ENCODE measurements at regions not wholly inside any gene's neighbourhood (a gene's known extent, or its start where the extent isn't known, plus 50 kb on each side); places are given as distances from the start of the nearest gene placed in this dataset.

DNA sequence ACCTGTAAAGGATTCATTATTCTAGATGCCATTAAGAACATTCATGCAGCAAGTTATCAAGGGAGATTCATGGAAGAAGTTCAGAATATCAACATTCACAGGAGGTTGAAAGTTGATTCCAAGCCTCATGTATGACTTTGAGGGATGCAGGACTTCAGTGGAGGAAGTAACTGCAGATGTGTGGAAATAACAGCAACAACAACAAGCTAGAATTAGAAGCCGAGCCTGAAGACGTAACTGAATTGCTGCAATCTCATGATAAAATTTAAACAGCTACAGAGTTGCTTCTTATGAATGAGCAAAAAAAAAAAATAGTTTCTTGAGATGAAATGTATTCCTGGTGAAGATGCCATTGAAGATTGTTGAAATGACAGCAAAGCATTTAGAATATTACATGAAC, 73.3 kb upstream of the NXT1 start:
- TF ChIP-seq POLR2A (IDR thresholded peaks at IDR 0.05), result no peak
- TF ChIP-seq CTCF (IDR thresholded peaks at IDR 0.05), result no peak

Data from right lobe of liver (tissue), 4 donors.